C4-2B (cell line): ENCODE measurements at regions not wholly inside any gene's neighbourhood (a gene's known extent, or its start where the extent isn't known, plus 50 kb on each side); places are given as distances from the start of the nearest gene placed in this dataset.

Source experiments
- ZFX ChIP-seq: fragments of 450-650 bp; IDR thresholded peaks from 2 replicates; pipeline ENCODE4 v1.6.1; 2017
- TF ChIP-seq, protein P1 (sequence below): fragments of 450-650 bp; conservative IDR thresholded peaks from 2 replicates; pipeline ENCODE4 v1.5.1; 2017; ENCODE audit warnings: mild to moderate bottlenecking

DNA sequence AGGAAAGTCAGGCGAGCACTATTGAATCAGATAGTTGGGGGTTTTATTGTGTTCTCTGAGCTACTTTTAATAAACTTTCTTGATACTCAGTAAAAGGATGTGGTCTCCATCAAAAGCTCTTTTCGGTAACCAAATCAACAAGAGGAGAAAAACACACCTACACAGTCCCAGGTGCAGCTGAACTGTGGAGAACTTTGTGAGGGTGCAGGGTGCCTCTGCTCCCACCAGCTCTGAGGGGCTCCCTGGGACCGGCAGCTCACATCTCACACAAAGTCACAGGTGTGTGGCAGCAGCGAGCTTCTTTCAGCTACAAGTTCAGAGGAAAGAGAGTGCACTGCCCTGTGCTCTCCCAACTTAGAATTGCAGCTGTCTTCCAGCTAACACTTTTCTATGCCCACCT, 650.4 kb downstream of the RNF144A start:
- no peak for TF ChIP-seq ZFX
- TF ChIP-seq, protein P1, sequence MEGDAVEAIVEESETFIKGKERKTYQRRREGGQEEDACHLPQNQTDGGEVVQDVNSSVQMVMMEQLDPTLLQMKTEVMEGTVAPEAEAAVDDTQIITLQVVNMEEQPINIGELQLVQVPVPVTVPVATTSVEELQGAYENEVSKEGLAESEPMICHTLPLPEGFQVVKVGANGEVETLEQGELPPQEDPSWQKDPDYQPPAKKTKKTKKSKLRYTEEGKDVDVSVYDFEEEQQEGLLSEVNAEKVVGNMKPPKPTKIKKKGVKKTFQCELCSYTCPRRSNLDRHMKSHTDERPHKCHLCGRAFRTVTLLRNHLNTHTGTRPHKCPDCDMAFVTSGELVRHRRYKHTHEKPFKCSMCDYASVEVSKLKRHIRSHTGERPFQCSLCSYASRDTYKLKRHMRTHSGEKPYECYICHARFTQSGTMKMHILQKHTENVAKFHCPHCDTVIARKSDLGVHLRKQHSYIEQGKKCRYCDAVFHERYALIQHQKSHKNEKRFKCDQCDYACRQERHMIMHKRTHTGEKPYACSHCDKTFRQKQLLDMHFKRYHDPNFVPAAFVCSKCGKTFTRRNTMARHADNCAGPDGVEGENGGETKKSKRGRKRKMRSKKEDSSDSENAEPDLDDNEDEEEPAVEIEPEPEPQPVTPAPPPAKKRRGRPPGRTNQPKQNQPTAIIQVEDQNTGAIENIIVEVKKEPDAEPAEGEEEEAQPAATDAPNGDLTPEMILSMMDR: no peak
